ENCODE measurements at regions not wholly inside any gene's neighbourhood (a gene's known extent, or its start where the extent isn't known, plus 50 kb on each side); places are given as distances from the start of the nearest gene placed in this dataset.

DNA sequence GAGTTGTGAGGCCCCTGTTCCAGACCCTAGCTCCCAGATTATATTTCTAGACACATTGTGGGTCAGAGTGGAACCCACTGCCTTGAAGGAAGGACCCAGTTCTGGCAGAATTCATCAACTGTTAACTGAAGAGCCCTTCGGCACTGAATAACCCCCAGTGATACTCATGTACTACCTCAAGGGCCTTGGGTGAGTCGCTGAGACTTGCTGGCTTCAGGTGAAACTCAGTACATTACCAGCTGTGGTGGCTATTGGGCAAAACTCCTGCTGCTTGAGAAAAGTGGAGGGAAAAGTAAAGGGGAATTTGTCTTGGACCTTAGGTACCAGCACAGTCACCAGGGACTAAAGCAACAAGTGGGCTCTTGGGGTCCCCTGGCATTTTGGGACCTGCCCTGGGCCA lies 394.9 kb upstream of the EPHA3 start:
- Histone ChIP-seq H3K9ac (ENCODE audit: insufficient read depth, low read length) (no peak overlapping the region), H3K79me2 (ENCODE audit: control insufficient read depth, insufficient read depth, low read length) (no peaks in the 10 kb centered on the region), H3K27ac (ENCODE audit: insufficient read depth, low read length) (no peak overlapping the region), H3K9me3 (ENCODE audit: control insufficient read depth, insufficient read depth, low read depth, low read length) (no peaks in the 10 kb centered on the region), H3K27me3 (ENCODE audit: control insufficient read depth, insufficient read depth, low read length) (no peaks in the 10 kb centered on the region), H4K20me1 (ENCODE audit: control insufficient read depth, extremely low read depth, insufficient read depth, low read length) (no peaks in the 10 kb centered on the region), H2AFZ (ENCODE audit: low read length) (no peak overlapping the region), H3K36me3 (ENCODE audit: control insufficient read depth, insufficient read depth, low read length) (no peaks in the 10 kb centered on the region), H3K4me3 (replicated peaks in 1 of 4; ENCODE audit: control extremely low read depth in 1 of 4, insufficient read depth in 1 of 4, low read depth in 3 of 4, low read length in 4 of 4) (no peak overlapping the region), H3K4me2 (ENCODE audit: extremely low read depth, insufficient read depth, low read length) (no peak overlapping the region), H3K4me1 (ENCODE audit: control insufficient read depth, extremely low read depth, insufficient read depth, low read length) (no peaks in the 10 kb centered on the region)
- no peak for TF ChIP-seq EZH2 (IDR thresholded peaks at IDR 0.05; ENCODE audit: low read length, missing control alignments)
- TF ChIP-seq CTCF (conservative IDR thresholded peaks at IDR 0.05 in 1 of 2, IDR thresholded peaks at IDR 0.05 in 1 of 2; ENCODE audit: low read depth in 1 of 2, low read length in 2 of 2), result no peak
- no peak for DNase-seq (ENCODE audit: low read depth in 2 of 2)

DNA sequence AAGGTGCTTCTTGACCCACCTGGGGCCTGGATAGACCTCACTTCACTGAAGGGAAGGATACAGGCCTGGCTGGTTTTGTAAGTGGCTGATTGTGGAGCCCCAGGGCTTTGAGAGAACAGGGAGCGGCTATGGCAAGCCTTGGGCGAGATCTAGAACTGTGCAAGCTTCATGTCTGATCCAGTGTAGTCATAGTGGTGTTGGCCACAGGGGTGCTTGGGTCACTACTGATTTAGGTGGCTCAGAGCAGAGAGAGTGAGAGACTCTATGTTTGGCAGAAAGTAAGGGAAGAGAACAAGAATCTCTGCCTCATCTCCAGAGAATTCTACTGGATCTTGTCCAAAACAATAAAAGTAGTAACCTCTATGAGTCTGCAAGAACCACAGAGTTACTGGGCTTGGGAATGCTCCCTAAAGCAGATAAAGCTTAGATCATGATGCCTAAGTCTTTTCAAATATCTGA lies 394.2 kb upstream of the EPHA3 start:
- H3K27me3 ChIP-seq (ENCODE audit: control insufficient read depth, insufficient read depth, low read length), result no peaks in the 10 kb centered on the region
- no peak overlapping the region for H3K4me3 ChIP-seq (replicated peaks in 1 of 4; ENCODE audit: control extremely low read depth in 1 of 4, insufficient read depth in 1 of 4, low read depth in 3 of 4, low read length in 4 of 4)
- no peak for TF ChIP-seq CTCF (conservative IDR thresholded peaks at IDR 0.05 in 1 of 2, IDR thresholded peaks at IDR 0.05 in 1 of 2; ENCODE audit: low read depth in 1 of 2, low read length in 2 of 2)
- no peak for TF ChIP-seq EZH2 (IDR thresholded peaks at IDR 0.05; ENCODE audit: low read length, missing control alignments)
- no peak overlapping the region for H2AFZ ChIP-seq (ENCODE audit: low read length)
- no peak overlapping the region for H3K4me2 ChIP-seq (ENCODE audit: extremely low read depth, insufficient read depth, low read length)
- no peak overlapping the region for H3K9ac ChIP-seq (ENCODE audit: insufficient read depth, low read length)
- H3K79me2 ChIP-seq (ENCODE audit: control insufficient read depth, insufficient read depth, low read length), result no peaks in the 10 kb centered on the region
- no peaks in the 10 kb centered on the region for H3K9me3 ChIP-seq (ENCODE audit: control insufficient read depth, insufficient read depth, low read depth, low read length)
- H4K20me1 ChIP-seq (ENCODE audit: control insufficient read depth, extremely low read depth, insufficient read depth, low read length), result no peaks in the 10 kb centered on the region
- peak in 1 of 2 donors; percentile 91 for DNase-seq (ENCODE audit: low read depth in 2 of 2)
- H3K36me3 ChIP-seq (ENCODE audit: control insufficient read depth, insufficient read depth, low read length), result no peaks in the 10 kb centered on the region
- H3K27ac ChIP-seq (ENCODE audit: insufficient read depth, low read length), result no peak overlapping the region
- no peaks in the 10 kb centered on the region for H3K4me1 ChIP-seq (ENCODE audit: control insufficient read depth, extremely low read depth, insufficient read depth, low read length)

GRCh38 chr3:88725440-88726165 lies 381.8 kb upstream of the EPHA3 start:
- no peak for TF ChIP-seq EZH2 (IDR thresholded peaks at IDR 0.05; ENCODE audit: low read length, missing control alignments)
- no peak for TF ChIP-seq CTCF (conservative IDR thresholded peaks at IDR 0.05 in 1 of 2, IDR thresholded peaks at IDR 0.05 in 1 of 2; ENCODE audit: low read depth in 1 of 2, low read length in 2 of 2)
- peak in 1 of 2 donors; percentile 39 for DNase-seq (ENCODE audit: low read depth in 2 of 2)
- no peaks in the 10 kb centered on the region for H3K9me3 ChIP-seq (ENCODE audit: control insufficient read depth, insufficient read depth, low read depth, low read length)

More at GRCh38 chr3:88725440-88726165, 381.8 kb upstream of the EPHA3 start:
- Histone ChIP-seq H3K4me2 (ENCODE audit: extremely low read depth, insufficient read depth, low read length) (no peak overlapping the region), H3K36me3 (ENCODE audit: control insufficient read depth, insufficient read depth, low read length) (no peaks in the 10 kb centered on the region), H2AFZ (ENCODE audit: low read length) (no peak overlapping the region), H3K79me2 (ENCODE audit: control insufficient read depth, insufficient read depth, low read length) (no peaks in the 10 kb centered on the region), H3K4me3 (replicated peaks in 1 of 4; ENCODE audit: control extremely low read depth in 1 of 4, insufficient read depth in 1 of 4, low read depth in 3 of 4, low read length in 4 of 4) (no peak overlapping the region), H4K20me1 (ENCODE audit: control insufficient read depth, extremely low read depth, insufficient read depth, low read length) (no peaks in the 10 kb centered on the region), H3K4me1 (ENCODE audit: control insufficient read depth, extremely low read depth, insufficient read depth, low read length) (no peaks in the 10 kb centered on the region), H3K27me3 (ENCODE audit: control insufficient read depth, insufficient read depth, low read length) (no peaks in the 10 kb centered on the region), H3K9ac (ENCODE audit: insufficient read depth, low read length) (no peak overlapping the region), H3K27ac (ENCODE audit: insufficient read depth, low read length) (no peak overlapping the region)
